HepG2 (cell line): ENCODE measurements at regions not wholly inside any gene's neighbourhood (a gene's known extent, or its start where the extent isn't known, plus 50 kb on each side); places are given as distances from the start of the nearest gene placed in this dataset.

Source experiments
- ATAC-seq: fragments of 200-7000 bp; cut with Tn5 transposase; 3 replicates; pipeline ENCODE4 v1.9.1; 2020; ENCODE audit warnings: mild to moderate bottlenecking, moderate library complexity
- BruUV-seq: library from RNA; stranded (reverse); fragments of 400-500 nt; replicated peaks from 2 replicates; lab custom pipeline; 2021; lab: Mats Ljungman, UMichigan
- CTCF ChIA-PET: fragments of 300-600 bp; formaldehyde crosslinking; extraction: SDS; loops from one replicate; lab custom pipeline; 2021; ENCODE audit warnings: low total read pairs, inconsistent platforms, low intra/inter-chr PET ratio; lab: Yijun Ruan, JAX
- POLR2A ChIA-PET: fragments of 350-600 bp; sonication (Branson Sonifier 250); formaldehyde crosslinking; loops from one replicate; lab custom pipeline; 2020; ENCODE audit warnings: antibody characterized with exemption, inconsistent platforms; lab: Yijun Ruan, JAX
- DNase-seq: peaks from one replicate; pipeline ENCODE4 v3.0.0-alpha.2; 2015; ENCODE audit warnings: low spot score
- FAIRE-seq: peaks from 3 replicates; lab custom pipeline; 2011; peaks lifted over from hg19 to GRCh38; lab: Jason Lieb, UNC
- H2AFZ ChIP-seq: one replicate; pipeline ENCODE4 v1.6.1; 2011; ENCODE audit warnings: low read length, inconsistent platforms
- H3K27ac ChIP-seq: fragments of 300-600 bp; 3 replicates; pipeline ENCODE4 v1.8.0; 2011; ENCODE audit warnings: mixed run types, mild to moderate bottlenecking, mixed read lengths, low read length, inconsistent platforms; ENCODE audit not compliant: insufficient read depth; ENCODE audit errors: extremely low read length
- H3K27me3 ChIP-seq, 2 experiments: fragments of 200-600 bp in 1 of 2; 2 replicates in 1 of 2; 3 replicates in 1 of 2; pipeline versions ENCODE4 v1.6.0 to v1.8.0; 2011; ENCODE audit warnings: low read length in 2 of 2, mild to moderate bottlenecking in 2 of 2, moderate library complexity in 2 of 2, inconsistent platforms in 1 of 2; ENCODE audit not compliant: insufficient read depth in 2 of 2, control insufficient read depth in 1 of 2
- H3K36me3 ChIP-seq, 2 experiments: fragments of 200-600 bp in 1 of 2; replicated peaks in 1 of 2; 2 replicates in 1 of 2; 3 replicates in 1 of 2; pipeline versions ENCODE4 v1.5.1 to v1.8.0; 2011; ENCODE audit warnings: low read length in 2 of 2, inconsistent platforms in 1 of 2; ENCODE audit not compliant: insufficient read depth in 2 of 2, control insufficient read depth in 1 of 2
- H3K4me1 ChIP-seq: 2 replicates; pipeline ENCODE4 v1.5.1; 2012; ENCODE audit warnings: low read length, inconsistent platforms; ENCODE audit not compliant: insufficient read depth
- H3K4me2 ChIP-seq: 2 replicates; pipeline ENCODE4 v1.6.0; 2011; ENCODE audit warnings: low read depth, low read length, inconsistent platforms
- H3K4me3 ChIP-seq, 3 experiments: fragments of 200-600 bp in 1 of 3; sonication (generic), shearing (Covaris generic) in 1 of 3; replicated peaks in 1 of 3; 2 replicates each; pipeline ENCODE4 v1.5.1; 2011 to 2016; ENCODE audit warnings: low read length in 3 of 3, inconsistent platforms in 2 of 3, low read depth in 2 of 3, mild to moderate bottlenecking in 2 of 3, control low read depth in 1 of 3, mixed read lengths in 1 of 3; ENCODE audit not compliant: insufficient read depth in 1 of 3
- H3K79me2 ChIP-seq: one replicate; pipeline ENCODE4 v1.6.1; 2011; ENCODE audit warnings: low read length, inconsistent platforms; ENCODE audit not compliant: insufficient read depth
- H3K9ac ChIP-seq: 2 replicates; pipeline ENCODE4 v1.6.0; 2011; ENCODE audit warnings: mild to moderate bottlenecking, low read depth, low read length, inconsistent platforms; ENCODE audit not compliant: insufficient read depth
- H3K9me3 ChIP-seq: 2 replicates; pipeline ENCODE4 v1.5.1; 2012; ENCODE audit warnings: mild to moderate bottlenecking, low read length
- H4K20me1 ChIP-seq: 2 replicates; pipeline ENCODE4 v1.6.0; 2011; ENCODE audit warnings: inconsistent platforms, mild to moderate bottlenecking, low read length, moderate library complexity; ENCODE audit not compliant: insufficient read depth
- CEBPG ChIP-seq: IDR thresholded peaks from 2 replicates; pipeline ENCODE4 v1.6.1; 2016
- ZNF747 ChIP-seq: sonication (generic); formaldehyde crosslinking; IDR thresholded peaks from 2 replicates; pipeline ENCODE4 v1.8.1; 2023; ENCODE audit warnings: missing genetic modification reagents, mild to moderate bottlenecking, borderline replicate concordance
- WGBS: methylation state at CpG from one replicate; pipeline ENCODE4 v1.1.6; 2017; ENCODE audit warnings: low lambda C conversion rate; 5-methylcytosine and 5-hydroxymethylcytosine counted together
- in situ Hi-C: cut with HindIII; loops from 2 replicates; pipeline ENCODE4 v1.10.0; 2017; ENCODE audit warnings: low pct_unique_long_range_greater_than_20kb; ENCODE audit not compliant: extremely low pct_ligation_motif_present
- intact Hi-C: fragments of 100-400 bp; cut with micrococcal nuclease; formaldehyde crosslinking; loops from one replicate; pipeline ENCODE4 v1.10.0; 2022; ENCODE audit not compliant: unreplicated experiment
- TF ChIP-seq, protein P1 (sequence below): sonication (generic); formaldehyde crosslinking; IDR thresholded peaks from 2 replicates; pipeline ENCODE4 v1.4.0; 2020; ENCODE audit warnings: mild to moderate bottlenecking, missing genetic modification reagents
- TF ChIP-seq, protein P2 (sequence below): sonication (generic); formaldehyde crosslinking; IDR thresholded peaks from 2 replicates; pipeline ENCODE4 v1.5.1; 2020; ENCODE audit warnings: missing genetic modification reagents, mild to moderate bottlenecking, borderline replicate concordance
- TF ChIP-seq, protein P3 (sequence below), 2 experiments: fragments of 450-650 bp in 1 of 2; sonication (generic) in 1 of 2; formaldehyde crosslinking in 1 of 2; IDR thresholded peaks; 2 replicates each; pipeline versions ENCODE4 v1.6.1 to v1.8.0; 2016 to 2022; ENCODE audit warnings: antibody characterized with exemption in 1 of 2, mild to moderate bottlenecking in 1 of 2, missing genetic modification reagents in 1 of 2
- TF ChIP-seq, protein P4 (sequence below): sonication (generic); formaldehyde crosslinking; conservative IDR thresholded peaks from 2 replicates; pipeline ENCODE4 v1.8.0; 2022; ENCODE audit warnings: low read depth, missing genetic modification reagents

DNA sequence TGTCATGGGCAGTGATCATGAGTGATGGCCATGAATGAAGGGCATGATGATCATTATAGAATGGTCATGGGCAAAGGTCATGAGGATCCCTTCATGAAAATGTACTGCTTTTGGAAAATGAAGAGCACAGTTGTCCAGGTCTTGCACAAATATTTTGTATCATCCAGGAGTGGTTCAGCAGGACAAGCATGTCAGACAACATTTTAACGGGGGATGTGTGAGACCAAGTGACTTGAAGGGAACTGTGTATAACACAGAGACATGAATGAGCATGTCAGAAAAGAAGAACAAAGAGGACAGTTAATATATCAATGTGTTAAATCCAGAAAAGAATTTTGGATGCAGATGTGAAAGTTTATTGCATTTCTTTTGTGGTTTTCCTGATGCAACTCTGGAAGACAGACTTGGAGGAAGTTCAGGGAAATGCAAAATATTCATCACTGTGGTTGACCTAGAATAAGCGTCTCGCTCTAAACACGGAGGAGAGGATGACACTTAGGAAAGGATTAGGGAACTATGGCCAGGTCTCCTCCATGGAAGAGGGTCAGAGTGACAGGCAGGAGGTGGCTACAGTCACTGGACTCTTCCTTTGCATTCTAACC is 116.1 kb upstream of the IRX4 start:
- no peak overlapping the region for H3K4me3 ChIP-seq
- TF ChIP-seq, protein P1, sequence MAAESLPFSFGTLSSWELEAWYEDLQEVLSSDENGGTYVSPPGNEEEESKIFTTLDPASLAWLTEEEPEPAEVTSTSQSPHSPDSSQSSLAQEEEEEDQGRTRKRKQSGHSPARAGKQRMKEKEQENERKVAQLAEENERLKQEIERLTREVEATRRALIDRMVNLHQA (CRISPR knock-in tag), result no peak
- no peak for TF ChIP-seq CEBPG
- H3K9me3 ChIP-seq, result no peaks in the 10 kb centered on the region
- WGBS, result under 1% methylated on average over 4 of the region's 4 CpGs
- no peak for DNase-seq
- no peaks in the 10 kb centered on the region for H3K36me3 ChIP-seq
- BruUV-seq, result no TSS peak
- CTCF ChIA-PET, result no interaction called here
- H4K20me1 ChIP-seq, result no peaks in the 10 kb centered on the region
- POLR2A ChIA-PET, result no interaction called here
- H3K9ac ChIP-seq, result no peak overlapping the region
- H3K4me2 ChIP-seq, result no peak overlapping the region
- in situ Hi-C loops (no loop called here), intact Hi-C loops (no loop called here)
- ATAC-seq, result no peak
- H3K27me3 ChIP-seq, result peaks cover 6 to 48% of the 10 kb centered on the region in 2 experiments; a peak in 4 of 5 replicates
- FAIRE-seq, result no peak
- H2AFZ ChIP-seq, result no peak overlapping the region
- no peaks in the 10 kb centered on the region for H3K79me2 ChIP-seq
- no peak overlapping the region for H3K27ac ChIP-seq
- no peaks in the 10 kb centered on the region for H3K4me1 ChIP-seq

DNA sequence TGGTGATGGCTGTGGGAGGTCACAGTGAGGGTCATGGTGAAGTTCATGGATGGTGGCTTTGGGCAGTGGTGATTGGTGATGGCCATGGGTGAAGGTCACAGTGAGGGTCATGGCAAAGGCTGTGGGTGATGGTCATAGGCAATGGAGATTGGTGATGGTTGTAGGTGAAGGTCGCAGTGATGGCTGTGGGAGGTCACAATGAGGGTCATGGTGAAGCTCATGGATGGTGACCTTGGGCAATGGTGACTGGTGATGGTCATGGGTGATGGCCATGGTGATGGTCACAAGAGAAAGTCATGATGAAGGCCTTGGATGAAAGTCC is 115.6 kb upstream of the IRX4 start:
- FAIRE-seq (no peak), DNase-seq (no peak), ATAC-seq (no peak)
- H3K79me2 ChIP-seq, result no peaks in the 10 kb centered on the region
- H4K20me1 ChIP-seq, result no peaks in the 10 kb centered on the region
- peaks cover 6 to 46% of the 10 kb centered on the region in 2 experiments; a peak in 4 of 5 replicates for H3K27me3 ChIP-seq
- in situ Hi-C loops, result no loop called here
- no peaks in the 10 kb centered on the region for H3K9me3 ChIP-seq
- no peaks in the 10 kb centered on the region for H3K4me1 ChIP-seq
- H3K36me3 ChIP-seq, result no peaks in the 10 kb centered on the region
- H3K4me2 ChIP-seq, result no peak overlapping the region
- BruUV-seq, result no TSS peak
- no peak overlapping the region for H3K9ac ChIP-seq
- POLR2A ChIA-PET, result no interaction called here
- 0% methylated on average over 1 of the region's 1 CpG for WGBS
- H2AFZ ChIP-seq, result no peak overlapping the region
- H3K4me3 ChIP-seq, result no peak overlapping the region
- intact Hi-C loops, result no loop called here
- CTCF ChIA-PET, result no interaction called here
- no peak overlapping the region for H3K27ac ChIP-seq
- TF ChIP-seq ZNF747 (CRISPR knock-in tag), result no peak
- TF ChIP-seq, protein P2, sequence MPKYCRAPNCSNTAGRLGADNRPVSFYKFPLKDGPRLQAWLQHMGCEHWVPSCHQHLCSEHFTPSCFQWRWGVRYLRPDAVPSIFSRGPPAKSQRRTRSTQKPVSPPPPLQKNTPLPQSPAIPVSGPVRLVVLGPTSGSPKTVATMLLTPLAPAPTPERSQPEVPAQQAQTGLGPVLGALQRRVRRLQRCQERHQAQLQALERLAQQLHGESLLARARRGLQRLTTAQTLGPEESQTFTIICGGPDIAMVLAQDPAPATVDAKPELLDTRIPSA, result no peak
- TF ChIP-seq, protein P3, sequence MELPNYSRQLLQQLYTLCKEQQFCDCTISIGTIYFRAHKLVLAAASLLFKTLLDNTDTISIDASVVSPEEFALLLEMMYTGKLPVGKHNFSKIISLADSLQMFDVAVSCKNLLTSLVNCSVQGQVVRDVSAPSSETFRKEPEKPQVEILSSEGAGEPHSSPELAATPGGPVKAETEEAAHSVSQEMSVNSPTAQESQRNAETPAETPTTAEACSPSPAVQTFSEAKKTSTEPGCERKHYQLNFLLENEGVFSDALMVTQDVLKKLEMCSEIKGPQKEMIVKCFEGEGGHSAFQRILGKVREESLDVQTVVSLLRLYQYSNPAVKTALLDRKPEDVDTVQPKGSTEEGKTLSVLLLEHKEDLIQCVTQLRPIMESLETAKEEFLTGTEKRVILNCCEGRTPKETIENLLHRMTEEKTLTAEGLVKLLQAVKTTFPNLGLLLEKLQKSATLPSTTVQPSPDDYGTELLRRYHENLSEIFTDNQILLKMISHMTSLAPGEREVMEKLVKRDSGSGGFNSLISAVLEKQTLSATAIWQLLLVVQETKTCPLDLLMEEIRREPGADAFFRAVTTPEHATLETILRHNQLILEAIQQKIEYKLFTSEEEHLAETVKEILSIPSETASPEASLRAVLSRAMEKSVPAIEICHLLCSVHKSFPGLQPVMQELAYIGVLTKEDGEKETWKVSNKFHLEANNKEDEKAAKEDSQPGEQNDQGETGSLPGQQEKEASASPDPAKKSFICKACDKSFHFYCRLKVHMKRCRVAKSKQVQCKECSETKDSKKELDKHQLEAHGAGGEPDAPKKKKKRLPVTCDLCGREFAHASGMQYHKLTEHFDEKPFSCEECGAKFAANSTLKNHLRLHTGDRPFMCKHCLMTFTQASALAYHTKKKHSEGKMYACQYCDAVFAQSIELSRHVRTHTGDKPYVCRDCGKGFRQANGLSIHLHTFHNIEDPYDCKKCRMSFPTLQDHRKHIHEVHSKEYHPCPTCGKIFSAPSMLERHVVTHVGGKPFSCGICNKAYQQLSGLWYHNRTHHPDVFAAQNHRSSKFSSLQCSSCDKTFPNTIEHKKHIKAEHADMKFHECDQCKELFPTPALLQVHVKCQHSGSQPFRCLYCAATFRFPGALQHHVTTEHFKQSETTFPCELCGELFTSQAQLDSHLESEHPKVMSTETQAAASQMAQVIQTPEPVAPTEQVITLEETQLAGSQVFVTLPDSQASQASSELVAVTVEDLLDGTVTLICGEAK (IDR thresholded peaks at IDR 0.05), result no peak
- TF ChIP-seq, protein P3 (CRISPR knock-in tag; IDR thresholded peaks at IDR 0.05), result no peak
- TF ChIP-seq, protein P4, sequence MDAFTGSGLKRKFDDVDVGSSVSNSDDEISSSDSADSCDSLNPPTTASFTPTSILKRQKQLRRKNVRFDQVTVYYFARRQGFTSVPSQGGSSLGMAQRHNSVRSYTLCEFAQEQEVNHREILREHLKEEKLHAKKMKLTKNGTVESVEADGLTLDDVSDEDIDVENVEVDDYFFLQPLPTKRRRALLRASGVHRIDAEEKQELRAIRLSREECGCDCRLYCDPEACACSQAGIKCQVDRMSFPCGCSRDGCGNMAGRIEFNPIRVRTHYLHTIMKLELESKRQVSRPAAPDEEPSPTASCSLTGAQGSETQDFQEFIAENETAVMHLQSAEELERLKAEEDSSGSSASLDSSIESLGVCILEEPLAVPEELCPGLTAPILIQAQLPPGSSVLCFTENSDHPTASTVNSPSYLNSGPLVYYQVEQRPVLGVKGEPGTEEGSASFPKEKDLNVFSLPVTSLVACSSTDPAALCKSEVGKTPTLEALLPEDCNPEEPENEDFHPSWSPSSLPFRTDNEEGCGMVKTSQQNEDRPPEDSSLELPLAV, result no peak
